COR-L47 (cell line): ENCODE measurements at regions not wholly inside any gene's neighbourhood (a gene's known extent, or its start where the extent isn't known, plus 50 kb on each side); places are given as distances from the start of the nearest gene placed in this dataset.
A peak's percentile ranks its signal among the peaks of the same experiment; 100 is the strongest.

ENCODE experiments used
- DNase-seq: peaks from one replicate; lab custom pipeline; 2025; lab: John Stamatoyannopoulos, UW

- DNase-seq: peak; percentile 15
Observed at GRCh38 chr6:138577151-138577915, 78.0 kb upstream of the NHSL1 start.

GRCh38 chr6:138580040-138580439 lies 80.7 kb upstream of the NHSL1 start:
- no peak for DNase-seq

GRCh38 chr6:138580801-138581200 lies 81.5 kb upstream of the NHSL1 start:
- no peak for DNase-seq

- DNase-seq: no peak
Observed at GRCh38 chr6:138582573-138582972, 83.3 kb upstream of the NHSL1 start.

GRCh38 chr6:138586638-138587037 lies 87.3 kb upstream of the NHSL1 start:
- no peak for DNase-seq

GRCh38 chr6:138588805-138589434 lies 89.6 kb upstream of the NHSL1 start:
- peak; percentile 21 for DNase-seq

GRCh38 chr6:138590796-138591709 lies 91.8 kb upstream of the NHSL1 start:
- DNase-seq: no peak

- no peak for DNase-seq
Observed at GRCh38 chr6:138592749-138593123, 93.4 kb upstream of the NHSL1 start.

- no peak for DNase-seq
Observed at GRCh38 chr6:138593124-138593877, 94.0 kb upstream of the NHSL1 start.

DNA sequence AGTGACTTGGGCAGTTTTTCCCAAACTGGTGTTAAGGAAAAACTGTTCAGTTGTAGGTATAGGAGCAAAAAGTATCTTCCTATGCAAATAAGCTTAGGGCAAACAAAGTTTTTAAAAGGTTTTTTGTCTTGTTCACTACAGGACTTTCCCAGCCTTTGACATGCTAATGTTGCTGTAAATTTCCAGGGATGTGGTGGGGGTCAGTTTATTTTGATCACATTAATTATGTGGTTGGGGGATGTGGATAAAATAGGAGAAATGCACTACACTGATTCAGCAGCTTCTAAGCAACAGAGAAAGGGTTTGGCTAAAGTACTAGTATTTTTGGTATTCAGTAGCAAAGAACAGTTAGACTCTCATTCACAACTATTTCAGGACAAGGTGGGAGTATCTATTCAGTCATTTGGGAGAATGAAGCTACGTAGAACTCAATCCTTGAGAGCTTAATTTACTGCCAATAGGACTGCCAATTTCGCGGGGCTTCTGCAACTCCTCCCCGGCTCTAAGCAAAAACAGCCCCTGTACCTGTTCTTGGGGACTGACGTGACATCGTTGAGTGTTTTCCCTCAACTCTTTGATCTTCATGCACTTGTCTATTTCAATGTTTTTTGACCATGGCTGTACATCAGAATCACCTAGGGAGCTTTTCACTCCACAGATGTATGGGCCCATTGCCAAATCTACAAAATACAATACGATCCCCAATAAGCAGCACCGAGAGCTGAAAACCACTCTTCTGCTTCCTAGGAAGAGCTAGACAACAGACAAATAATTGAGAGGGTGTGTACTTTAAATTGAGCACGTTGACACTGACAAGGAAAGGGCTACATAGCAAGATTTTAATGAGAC lies 94.8 kb upstream of the NHSL1 start:
- DNase-seq: no peak

- no peak for DNase-seq
Observed at GRCh38 chr6:138594758-138595140, 95.5 kb upstream of the NHSL1 start.

GRCh38 chr6:138596126-138596525 lies 96.8 kb upstream of the NHSL1 start:
- DNase-seq: no peak

GRCh38 chr6:138596591-138596990 lies 97.3 kb upstream of the NHSL1 start:
- no peak for DNase-seq

GRCh38 chr6:138597336-138597735 lies 98.0 kb upstream of the NHSL1 start:
- DNase-seq: no peak

GRCh38 chr6:138598562-138599173 lies 99.4 kb upstream of the NHSL1 start:
- no peak for DNase-seq

DNA sequence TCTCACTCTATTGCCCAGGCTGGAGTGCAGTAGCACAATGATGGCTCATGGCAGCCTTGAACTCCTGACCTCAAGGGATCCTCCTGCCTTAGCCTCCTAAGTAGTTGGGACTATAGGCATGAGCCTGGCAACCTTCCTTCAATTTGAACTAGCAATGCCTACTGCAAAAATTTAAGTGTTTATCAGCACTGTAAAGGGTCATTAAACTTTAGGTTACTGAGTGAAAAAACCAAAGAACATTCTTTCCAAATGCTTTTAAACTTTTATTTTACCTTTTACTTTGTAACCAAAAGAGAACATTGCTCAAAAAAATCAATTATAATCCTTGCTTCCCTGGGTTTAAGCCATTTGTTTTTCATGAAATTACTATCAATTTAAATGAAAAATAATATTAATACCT lies 101.0 kb upstream of the NHSL1 start:
- no peak for DNase-seq

DNA sequence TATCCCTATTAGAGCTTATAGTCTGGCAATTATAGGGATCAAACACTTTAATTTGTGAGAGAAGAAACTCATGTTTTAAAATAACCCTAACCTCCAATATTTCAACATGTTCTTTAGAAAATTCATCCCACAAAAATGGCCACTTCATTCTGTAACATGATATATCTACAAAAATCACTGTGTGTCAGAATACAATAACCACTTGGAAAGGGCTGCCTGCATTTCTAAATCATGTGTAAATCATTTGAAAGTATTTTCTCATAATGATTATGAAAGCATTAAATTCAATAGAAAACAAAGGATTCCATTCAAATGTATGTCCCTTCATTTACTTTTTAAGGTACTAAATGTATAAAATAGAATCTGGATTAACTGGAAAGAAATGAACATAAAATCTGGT lies 101.4 kb upstream of the NHSL1 start:
- no peak for DNase-seq

- DNase-seq: no peak
Observed at GRCh38 chr6:138601128-138601527, 101.8 kb upstream of the NHSL1 start.

DNA sequence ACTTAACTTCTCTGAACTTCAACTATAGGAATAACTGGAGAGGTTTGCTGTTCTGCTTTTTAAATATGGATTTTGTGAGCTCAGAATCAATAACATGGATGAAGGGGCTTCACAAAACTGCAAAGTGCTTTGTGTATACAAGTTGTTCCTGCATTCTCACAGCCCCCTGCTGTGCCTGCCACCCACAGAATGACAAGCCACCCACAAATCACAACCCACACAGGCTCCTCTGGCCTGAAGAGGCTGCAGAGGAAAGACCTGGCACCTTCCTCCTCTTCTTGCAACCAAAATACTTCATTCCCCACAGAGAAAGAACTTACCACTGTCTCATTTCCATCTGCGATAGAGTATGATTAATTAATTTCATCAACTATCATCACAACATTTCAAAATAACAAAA lies 106.7 kb upstream of the NHSL1 start:
- no peak for DNase-seq
